H7 (cell line): ENCODE measurements at regions not wholly inside any gene's neighbourhood (a gene's known extent, or its start where the extent isn't known, plus 50 kb on each side); places are given as distances from the start of the nearest gene placed in this dataset.

Source experiments
- DNase-seq: peaks from one replicate; pipeline ENCODE4 v3.0.0; 2012
- H3K27me3 ChIP-seq: 2 replicates; pipeline ENCODE4 v1.6.0; 2011; ENCODE audit warnings: mild to moderate bottlenecking, low read length; ENCODE audit not compliant: control insufficient read depth, insufficient read depth
- H3K36me3 ChIP-seq: replicated peaks from 2 replicates; pipeline ENCODE4 v1.5.1; 2011; ENCODE audit warnings: low read length; ENCODE audit not compliant: control insufficient read depth, insufficient read depth
- H3K4me3 ChIP-seq: 2 replicates; pipeline ENCODE4 v1.5.1; 2011; ENCODE audit warnings: low read depth, mild to moderate bottlenecking, control low read depth, low read length, moderate library complexity; ENCODE audit not compliant: insufficient read depth

DNA sequence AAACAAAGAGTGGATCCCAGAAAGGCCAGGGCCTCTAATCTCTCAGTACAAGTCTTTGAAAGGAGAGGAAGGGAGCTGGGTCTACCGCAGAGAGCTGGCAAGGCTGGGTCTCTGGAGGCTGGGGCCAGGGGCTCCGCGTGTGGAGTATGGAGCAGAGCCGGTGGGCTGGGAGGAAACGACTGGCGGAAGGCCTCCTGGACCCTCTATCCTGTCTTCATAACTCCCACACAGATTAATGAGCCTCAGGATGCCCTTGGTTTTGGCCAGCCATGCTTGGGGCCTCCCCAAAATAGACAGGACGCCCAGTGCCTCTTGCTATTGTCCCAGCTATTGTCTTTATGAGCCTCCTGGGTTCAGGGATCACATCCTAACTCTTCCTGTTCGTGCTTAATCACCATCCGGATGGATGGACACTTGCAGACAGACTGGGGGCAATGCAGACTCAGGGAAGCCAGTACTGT lies 306.4 kb downstream of the DHX35 start:
- H3K27me3 ChIP-seq, result no peaks in the 10 kb centered on the region
- DNase-seq, result no peak
- H3K36me3 ChIP-seq, result no peaks in the 10 kb centered on the region
- no peak overlapping the region for H3K4me3 ChIP-seq

DNA sequence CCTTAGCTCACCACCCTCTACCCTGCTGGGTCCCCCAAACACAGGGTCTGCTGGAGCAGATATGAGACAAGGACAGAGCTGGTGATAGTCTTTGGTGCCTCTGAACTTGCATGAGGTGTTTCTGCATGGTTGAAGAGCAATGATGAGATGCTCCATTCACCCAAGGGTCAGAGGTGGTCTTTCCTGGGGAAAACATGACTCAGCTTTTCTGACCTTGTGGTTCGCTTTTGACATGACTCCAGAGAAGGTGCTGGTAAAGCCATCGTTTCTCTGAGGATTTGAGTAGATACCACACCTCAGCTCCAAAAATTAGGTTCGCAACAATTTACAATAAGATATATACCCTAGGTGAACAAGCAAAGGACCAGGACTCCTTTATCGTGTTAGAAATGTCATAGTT lies 304.8 kb downstream of the DHX35 start:
- no peaks in the 10 kb centered on the region for H3K27me3 ChIP-seq
- no peaks in the 10 kb centered on the region for H3K36me3 ChIP-seq
- no peak overlapping the region for H3K4me3 ChIP-seq
- no peak for DNase-seq

DNA sequence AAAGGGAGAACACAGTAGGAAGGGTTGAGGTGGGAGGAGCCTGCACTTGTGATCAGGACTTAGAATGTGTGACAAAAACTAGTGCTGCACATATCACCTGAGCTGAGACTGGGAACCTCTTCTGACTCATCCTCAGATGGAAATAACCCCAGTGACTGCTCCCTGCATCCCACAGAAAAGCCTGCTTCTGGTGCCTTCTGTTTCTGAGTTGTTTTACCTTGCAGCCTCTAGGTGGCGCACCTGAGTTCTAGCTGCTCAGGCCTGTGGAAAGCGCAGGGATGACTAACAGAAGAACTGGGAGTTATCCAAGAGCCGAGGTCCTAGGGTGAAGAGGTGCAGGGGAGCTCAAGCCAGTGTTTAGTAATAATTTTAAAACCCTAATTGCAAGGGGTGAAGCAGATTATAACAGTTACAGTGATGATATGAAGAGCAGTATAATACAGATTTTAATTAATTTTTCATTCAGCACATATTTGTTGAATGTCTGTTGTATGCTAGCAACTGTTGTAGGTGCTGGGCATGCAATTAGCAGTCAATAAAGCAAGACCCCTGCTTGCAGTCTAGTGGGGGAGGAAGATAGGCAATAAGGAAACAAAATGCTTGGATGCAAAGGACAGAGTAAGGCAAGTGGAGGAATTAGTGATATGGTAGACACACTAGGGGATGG lies 302.5 kb downstream of the DHX35 start:
- DNase-seq, result peak; percentile 81
- Histone ChIP-seq H3K27me3 (no peaks in the 10 kb centered on the region), H3K4me3 (no peak overlapping the region), H3K36me3 (no peaks in the 10 kb centered on the region)

DNA sequence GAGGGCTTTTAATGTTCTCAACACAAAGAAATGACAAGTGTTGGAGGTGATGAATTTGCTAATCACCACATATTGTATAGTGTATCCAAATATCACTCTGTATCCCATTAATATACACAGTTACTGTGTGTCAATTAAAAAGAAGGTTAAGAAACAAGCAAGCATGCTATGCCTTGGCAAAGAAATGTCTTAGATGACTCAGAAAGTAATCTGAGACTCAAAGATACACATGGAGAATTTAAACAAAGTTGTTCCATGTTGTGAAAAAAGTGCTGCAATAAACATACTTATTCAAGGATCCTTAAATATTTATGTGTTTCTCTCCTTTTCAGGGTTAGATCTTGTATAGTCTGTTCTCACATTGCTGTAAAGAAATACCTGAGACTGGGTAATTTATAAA lies 300.9 kb downstream of the DHX35 start:
- no peak for DNase-seq
- Histone ChIP-seq H3K27me3 (no peaks in the 10 kb centered on the region), H3K36me3 (no peaks in the 10 kb centered on the region), H3K4me3 (no peak overlapping the region)

DNA sequence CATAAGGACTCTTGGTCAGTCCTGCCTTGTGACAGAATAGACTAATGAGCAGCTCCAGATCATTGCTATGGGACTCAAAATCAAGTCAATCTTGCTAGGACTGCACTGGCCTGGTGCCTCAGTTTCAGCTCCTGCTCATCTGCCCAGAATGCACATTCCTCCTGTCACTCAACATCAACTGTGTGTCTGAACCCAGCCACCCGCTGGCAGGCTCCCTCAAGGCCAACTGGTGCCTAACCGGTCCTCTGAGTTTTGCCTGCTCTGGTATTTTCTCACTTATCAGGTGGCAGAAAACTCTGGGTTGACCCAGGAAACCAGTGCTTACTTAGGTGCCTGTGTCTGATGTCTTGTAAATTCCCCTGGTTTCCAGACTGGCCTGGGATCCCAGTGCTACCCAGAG lies 297.7 kb downstream of the DHX35 start:
- Histone ChIP-seq H3K36me3 (no peaks in the 10 kb centered on the region), H3K4me3 (no peak overlapping the region), H3K27me3 (no peaks in the 10 kb centered on the region)
- DNase-seq, result no peak

DNA sequence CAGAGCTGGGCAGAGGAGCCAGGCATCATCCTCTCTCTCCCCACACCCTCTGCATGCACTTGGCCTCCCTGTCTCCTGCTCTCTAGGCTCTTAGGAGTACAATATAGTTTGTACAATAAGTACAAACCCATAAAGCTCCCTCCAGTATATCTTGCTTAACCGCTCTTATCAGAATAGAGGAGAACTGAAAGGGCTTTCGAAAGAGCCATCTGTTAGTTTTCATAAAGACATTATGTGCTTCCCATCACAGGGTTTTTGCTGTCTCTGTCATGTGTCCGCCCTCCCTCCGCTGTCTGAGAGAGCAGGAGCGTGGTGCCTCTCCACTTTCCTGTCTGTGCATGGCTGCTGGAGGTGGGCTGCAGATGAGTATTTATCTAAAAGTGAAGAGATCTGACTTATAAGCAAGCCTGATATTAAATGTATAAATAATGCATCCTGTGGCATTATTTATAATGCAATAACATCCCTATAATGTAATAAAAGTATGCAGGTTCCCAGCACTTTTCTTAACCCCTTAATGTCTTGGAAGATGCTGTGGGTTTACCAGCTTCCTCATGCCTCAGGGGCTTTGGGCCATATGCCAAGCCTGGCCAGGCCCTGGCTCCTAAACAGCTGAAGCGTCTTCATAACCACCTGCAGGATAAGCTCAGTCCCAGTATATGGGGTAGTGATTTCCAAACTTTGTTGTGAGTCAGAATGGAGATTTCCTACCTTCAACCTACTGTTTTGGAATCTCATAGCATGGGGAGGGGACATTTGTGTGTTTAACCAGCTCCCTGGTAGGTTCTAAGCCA lies 297.1 kb downstream of the DHX35 start:
- DNase-seq, result no peak
- no peaks in the 10 kb centered on the region for H3K36me3 ChIP-seq
- H3K27me3 ChIP-seq, result no peaks in the 10 kb centered on the region

DNA sequence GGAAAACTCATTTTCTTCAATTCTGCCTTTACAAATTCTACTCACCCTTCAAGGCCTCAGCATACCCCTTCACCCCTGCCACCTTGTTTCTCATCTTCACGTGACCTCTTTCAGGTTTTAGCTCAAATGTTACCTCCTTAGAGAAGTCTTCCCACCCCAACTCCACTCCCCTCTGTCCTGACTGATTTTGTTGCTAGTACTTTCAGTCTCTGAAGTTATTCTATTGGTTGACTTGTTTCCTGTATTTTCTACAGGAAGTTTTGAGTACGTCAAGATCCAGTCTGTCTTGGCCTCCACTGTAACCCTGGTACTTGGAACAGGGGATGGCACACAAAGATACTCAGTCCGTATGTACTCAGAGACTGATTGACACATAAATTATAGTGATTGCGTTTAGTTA lies 296.1 kb downstream of the DHX35 start:
- no peak for DNase-seq
- no peaks in the 10 kb centered on the region for H3K36me3 ChIP-seq

More for the DNA sequence above, 297.1 kb downstream of the DHX35 start:
- H3K4me3 ChIP-seq, result no peak overlapping the region

DNA sequence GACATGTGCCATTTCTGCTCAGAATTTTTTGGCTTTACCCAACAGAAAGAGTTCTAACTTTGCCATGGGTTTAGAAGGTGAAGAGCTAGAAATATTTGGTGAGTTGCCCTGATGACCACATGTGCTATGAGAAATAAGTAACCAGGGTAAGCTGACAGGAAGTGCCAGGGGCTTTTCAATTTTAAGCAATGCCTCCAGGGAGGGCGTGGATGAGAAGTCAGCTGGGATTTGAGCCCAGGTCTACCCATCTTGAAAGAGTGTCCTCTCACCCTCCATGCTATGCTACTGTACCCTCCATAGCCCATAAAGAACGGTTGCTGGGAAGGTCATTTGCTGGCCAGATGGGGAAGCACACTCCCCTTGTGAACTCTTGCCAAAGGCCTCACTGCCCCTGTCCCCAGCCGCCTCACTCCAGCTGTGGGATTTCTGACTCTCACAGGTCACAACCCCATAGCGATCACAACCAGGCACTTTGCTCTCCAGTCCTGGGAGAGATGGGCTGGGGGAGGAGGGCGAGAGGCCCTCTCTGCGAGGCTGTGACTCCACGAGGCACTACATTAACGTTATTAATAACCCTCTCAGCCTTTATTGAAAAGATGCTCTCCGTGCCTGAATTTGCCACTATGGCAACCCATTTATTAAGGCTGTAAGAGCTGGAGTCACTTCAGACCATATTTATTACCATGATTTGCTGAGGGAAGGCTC lies 291.1 kb downstream of the DHX35 start:
- no peaks in the 10 kb centered on the region for H3K27me3 ChIP-seq
- no peak for DNase-seq

More for the DNA sequence above, 296.1 kb downstream of the DHX35 start:
- Histone ChIP-seq H3K4me3 (no peak overlapping the region), H3K27me3 (no peaks in the 10 kb centered on the region)

DNA sequence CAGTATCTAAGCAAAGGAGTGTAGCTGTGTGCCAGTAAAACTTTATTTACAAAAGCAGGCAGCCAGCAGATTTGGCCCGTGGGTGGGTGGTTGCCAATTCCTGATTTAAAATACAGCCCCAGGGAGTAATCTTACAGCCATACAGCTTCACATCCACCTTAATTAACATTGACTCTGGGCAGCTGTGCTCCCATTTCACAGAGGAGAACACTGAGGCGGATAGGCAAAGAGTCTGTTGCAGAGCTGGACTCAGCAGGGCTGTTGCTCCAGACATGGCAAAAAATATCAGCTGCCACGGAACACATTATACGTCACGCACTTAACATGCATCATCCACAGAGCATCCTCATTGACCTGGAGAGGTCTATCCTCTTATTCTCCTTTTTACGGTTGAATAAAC lies 289.9 kb downstream of the DHX35 start:
- Histone ChIP-seq H3K36me3 (no peaks in the 10 kb centered on the region), H3K27me3 (no peaks in the 10 kb centered on the region), H3K4me3 (no peak overlapping the region)
- no peak for DNase-seq

More for the DNA sequence above, 291.1 kb downstream of the DHX35 start:
- Histone ChIP-seq H3K36me3 (no peaks in the 10 kb centered on the region), H3K4me3 (no peak overlapping the region)

DNA sequence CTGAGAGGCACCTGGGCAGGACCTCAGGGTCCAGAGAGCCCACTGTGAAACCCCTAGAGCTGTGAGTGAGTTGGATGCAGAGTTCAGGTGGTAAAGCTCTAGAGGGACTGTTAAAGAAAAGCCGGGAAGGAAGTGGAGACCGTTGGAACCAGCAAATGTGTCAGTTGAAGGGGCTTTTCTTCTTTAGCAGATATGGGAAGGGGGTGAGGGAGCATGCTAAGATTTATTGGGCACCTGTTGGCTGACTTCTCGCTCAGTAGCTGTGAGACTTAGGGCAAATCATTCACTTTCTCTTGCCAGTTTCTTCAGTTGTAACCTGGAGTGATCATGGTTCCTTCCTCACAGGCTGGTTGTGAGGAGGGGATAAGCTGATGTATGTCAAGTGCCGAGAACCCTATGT lies 287.7 kb downstream of the DHX35 start:
- H3K36me3 ChIP-seq, result no peaks in the 10 kb centered on the region
- H3K4me3 ChIP-seq, result no peak overlapping the region
- H3K27me3 ChIP-seq, result no peaks in the 10 kb centered on the region
- DNase-seq, result no peak

DNA sequence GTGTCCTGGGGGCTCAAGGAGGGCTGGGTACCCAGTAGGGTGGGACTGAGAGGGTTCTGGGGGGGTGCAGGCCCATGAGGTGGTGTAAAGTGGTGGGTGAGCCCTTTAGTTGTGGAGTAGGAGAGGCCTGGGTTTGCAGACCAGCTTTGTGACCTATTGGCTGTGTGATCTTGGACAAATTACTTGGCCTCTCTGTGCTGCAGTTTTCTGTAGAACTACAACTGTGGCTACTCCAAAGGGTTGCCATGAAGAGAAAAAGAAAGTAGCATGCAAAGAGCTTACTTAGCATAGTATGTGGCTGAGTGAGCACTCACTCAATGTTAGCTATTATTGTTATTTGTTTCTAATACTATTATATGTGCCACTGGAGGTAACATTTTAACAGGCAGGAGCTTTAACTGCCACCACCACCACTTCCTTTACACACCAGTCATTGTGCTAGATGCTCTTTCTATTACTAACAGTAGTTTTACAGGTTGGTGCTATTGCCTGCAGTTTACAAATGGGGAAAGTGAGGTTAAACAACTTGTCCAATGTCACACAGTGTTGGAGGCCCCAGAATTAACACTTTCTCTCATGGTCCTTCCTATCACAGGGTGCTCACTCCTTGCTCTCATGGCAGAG lies 286.8 kb downstream of the DHX35 start:
- DNase-seq, result no peak
- no peaks in the 10 kb centered on the region for H3K27me3 ChIP-seq
- H3K4me3 ChIP-seq, result no peak overlapping the region

DNA sequence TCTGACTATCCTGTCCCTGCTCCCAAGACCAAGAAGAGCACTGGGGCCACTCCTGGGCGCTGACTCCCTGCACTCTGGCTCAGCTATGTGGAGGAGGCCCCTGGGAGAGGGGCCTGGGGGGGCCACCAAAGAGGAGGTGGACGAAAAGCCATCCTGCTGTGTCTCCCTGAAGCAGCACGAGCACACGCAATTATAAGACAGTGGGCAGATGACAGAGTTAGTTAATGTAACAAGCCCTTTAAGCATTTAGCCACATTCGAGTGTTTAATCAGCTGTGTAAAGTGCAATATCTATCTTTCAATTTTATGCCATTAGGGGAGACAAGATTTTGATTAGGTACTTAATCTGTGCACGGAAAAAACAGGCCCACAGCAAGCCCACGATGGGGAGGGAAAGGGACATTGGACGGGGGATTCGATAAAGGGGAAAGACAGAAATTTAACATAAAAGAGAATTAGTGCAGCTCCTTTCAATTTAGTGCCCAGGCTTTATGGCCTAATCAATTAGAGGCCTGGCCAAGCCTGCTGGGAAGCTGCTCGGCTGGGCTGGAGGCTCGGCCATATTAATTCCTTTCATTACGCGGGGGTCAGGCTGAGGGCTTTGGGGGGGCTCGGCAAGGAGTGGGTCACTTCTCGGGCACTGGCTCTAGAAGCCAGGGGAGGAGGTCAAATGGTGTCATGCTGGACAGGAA lies 286.2 kb downstream of the DHX35 start:
- DNase-seq, result no peak
- Histone ChIP-seq H3K27me3 (no peaks in the 10 kb centered on the region), H3K4me3 (no peak overlapping the region), H3K36me3 (no peaks in the 10 kb centered on the region)

More for the DNA sequence above, 286.8 kb downstream of the DHX35 start:
- H3K36me3 ChIP-seq, result no peaks in the 10 kb centered on the region

DNA sequence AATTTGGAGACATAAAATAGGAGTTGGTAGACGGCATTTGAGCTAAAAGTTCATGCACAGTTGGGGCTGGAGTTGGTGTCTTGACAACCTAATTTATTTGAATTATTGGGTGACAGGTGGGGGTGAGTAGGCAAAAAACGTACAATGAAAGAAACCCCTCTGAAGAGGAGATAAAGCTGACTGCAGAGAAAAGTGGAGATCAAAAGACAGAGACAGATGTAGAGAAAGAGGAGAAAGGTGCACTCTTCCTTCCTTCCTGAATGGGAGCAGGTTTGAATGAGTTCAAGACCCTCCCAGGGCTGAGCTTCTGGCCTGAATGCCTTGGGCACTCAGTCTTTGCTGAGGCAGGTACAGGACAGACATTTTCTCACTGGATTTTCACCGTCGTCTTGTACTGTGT lies 284.3 kb downstream of the DHX35 start:
- no peak for DNase-seq
- H3K27me3 ChIP-seq, result no peaks in the 10 kb centered on the region
- no peak overlapping the region for H3K4me3 ChIP-seq
- no peaks in the 10 kb centered on the region for H3K36me3 ChIP-seq

DNA sequence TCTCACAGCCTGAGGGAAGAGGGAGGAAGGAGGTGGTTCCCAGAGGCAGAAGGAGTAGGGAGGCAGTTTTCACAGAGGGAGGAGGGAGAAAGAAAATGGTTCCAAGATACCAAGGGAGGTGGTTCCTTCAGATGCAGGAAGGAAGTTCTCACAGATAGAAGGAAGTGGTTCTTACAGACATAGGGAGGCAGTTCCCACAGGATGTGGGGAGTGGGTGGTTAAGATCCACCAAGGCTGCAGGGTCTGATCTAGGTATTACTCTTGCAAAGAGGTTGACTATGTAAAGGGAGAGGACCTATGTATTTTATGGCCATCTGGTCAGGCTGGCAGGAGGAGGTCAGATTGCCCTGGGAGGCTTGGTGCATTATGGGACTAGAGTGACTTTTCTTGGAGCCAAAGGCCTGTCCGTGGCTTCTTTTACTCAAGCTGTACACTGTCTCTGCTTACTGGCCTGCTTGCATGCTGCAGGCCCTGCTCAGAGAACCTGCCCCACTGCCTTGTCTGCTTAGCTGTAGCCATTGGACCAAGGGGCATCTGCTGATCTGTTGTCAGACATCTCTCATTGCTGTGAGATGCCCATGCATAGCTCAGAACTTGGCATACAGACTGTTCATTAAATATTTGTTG lies 283.7 kb downstream of the DHX35 start:
- H3K27me3 ChIP-seq, result no peaks in the 10 kb centered on the region
- no peak for DNase-seq
- no peaks in the 10 kb centered on the region for H3K36me3 ChIP-seq
- H3K4me3 ChIP-seq, result no peak overlapping the region
